Progenitor cell of endocrine pancreas (in vitro differentiated cells): ENCODE measurements at regions not wholly inside any gene's neighbourhood (a gene's known extent, or its start where the extent isn't known, plus 50 kb on each side); places are given as distances from the start of the nearest gene placed in this dataset.
"Not testable (repeated sequence)": the region's sequence is repeated elsewhere in the genome, so short reads cannot be mapped to it uniquely, and the experiment has no call there.

Experiments
- DNase-seq: peaks from one replicate; pipeline ENCODE4 v3.0.0; 2021; ENCODE audit warnings: low spot score; ENCODE audit not compliant: unreplicated experiment
- H3K27ac Mint-ChIP-seq: 2 replicates; pipeline ENCODE4 v1.8.0; 2021; ENCODE audit warnings: mild to moderate bottlenecking, moderate library complexity, mixed read lengths
- H3K27me3 Mint-ChIP-seq: 2 replicates; pipeline ENCODE4 v1.8.0; 2021; ENCODE audit warnings: mixed read lengths
- H3K36me3 Mint-ChIP-seq: 2 replicates; pipeline ENCODE4 v1.8.0; 2022; ENCODE audit warnings: mixed read lengths; ENCODE audit not compliant: insufficient read depth
- H3K4me1 Mint-ChIP-seq: 2 replicates; pipeline ENCODE4 v1.8.0; 2021; ENCODE audit warnings: low read depth, mixed read lengths
- H3K4me3 Mint-ChIP-seq: 2 replicates; pipeline ENCODE4 v1.8.0; 2021; ENCODE audit warnings: low read depth, mild to moderate bottlenecking, moderate library complexity, mixed read lengths
- H3K9me3 Mint-ChIP-seq: 2 replicates; pipeline ENCODE4 v1.8.0; 2021; ENCODE audit warnings: low read depth, mixed read lengths

- DNase-seq, H3K4me3 Mint-ChIP-seq, H3K27ac Mint-ChIP-seq, H3K9me3 Mint-ChIP-seq, H3K27me3 Mint-ChIP-seq, H3K36me3 Mint-ChIP-seq, H3K4me1 Mint-ChIP-seq: not testable (repeated sequence)
Observed at GRCh38 chr14:19330678-19331077, 103.5 kb downstream of the POTEG start.

GRCh38 chr14:19337232-19338059, 96.7 kb downstream of the POTEG start:
- H3K4me1 Mint-ChIP-seq, H3K27ac Mint-ChIP-seq, H3K4me3 Mint-ChIP-seq, H3K9me3 Mint-ChIP-seq, H3K36me3 Mint-ChIP-seq, DNase-seq, H3K27me3 Mint-ChIP-seq: not testable (repeated sequence)

- not testable (repeated sequence) for DNase-seq, H3K4me3 Mint-ChIP-seq, H3K4me1 Mint-ChIP-seq, H3K36me3 Mint-ChIP-seq, H3K27ac Mint-ChIP-seq, H3K27me3 Mint-ChIP-seq, H3K9me3 Mint-ChIP-seq
Observed at GRCh38 chr14:19338060-19338372, 96.1 kb downstream of the POTEG start.

- H3K27ac Mint-ChIP-seq, DNase-seq, H3K9me3 Mint-ChIP-seq, H3K4me3 Mint-ChIP-seq, H3K36me3 Mint-ChIP-seq, H3K4me1 Mint-ChIP-seq, H3K27me3 Mint-ChIP-seq: not testable (repeated sequence)
Observed at GRCh38 chr14:19340976-19341375, 93.2 kb downstream of the POTEG start.

- not testable (repeated sequence) for H3K27ac Mint-ChIP-seq, H3K36me3 Mint-ChIP-seq, H3K4me1 Mint-ChIP-seq, H3K4me3 Mint-ChIP-seq, DNase-seq, H3K9me3 Mint-ChIP-seq, H3K27me3 Mint-ChIP-seq
Observed at GRCh38 chr14:19341627-19342026, 92.5 kb downstream of the POTEG start.

GRCh38 chr14:19344261-19344660, 89.9 kb downstream of the POTEG start:
- not testable (repeated sequence) for H3K9me3 Mint-ChIP-seq, H3K4me1 Mint-ChIP-seq

GRCh38 chr14:19344689-19345088, 89.5 kb downstream of the POTEG start:
- not testable (repeated sequence) for H3K27me3 Mint-ChIP-seq, DNase-seq, H3K36me3 Mint-ChIP-seq, H3K4me1 Mint-ChIP-seq, H3K4me3 Mint-ChIP-seq, H3K9me3 Mint-ChIP-seq, H3K27ac Mint-ChIP-seq

More at GRCh38 chr14:19344261-19344660, 89.9 kb downstream of the POTEG start:
- not testable (repeated sequence) for H3K27me3 Mint-ChIP-seq, DNase-seq, H3K4me3 Mint-ChIP-seq, H3K27ac Mint-ChIP-seq, H3K36me3 Mint-ChIP-seq

GRCh38 chr14:19345298-19345911, 88.7 kb downstream of the POTEG start:
- H3K9me3 Mint-ChIP-seq = not testable (repeated sequence)

GRCh38 chr14:19346074-19346480, 88.1 kb downstream of the POTEG start:
- DNase-seq, H3K36me3 Mint-ChIP-seq, H3K9me3 Mint-ChIP-seq, H3K27ac Mint-ChIP-seq, H3K4me3 Mint-ChIP-seq, H3K27me3 Mint-ChIP-seq, H3K4me1 Mint-ChIP-seq: not testable (repeated sequence)

More at GRCh38 chr14:19345298-19345911, 88.7 kb downstream of the POTEG start:
- H3K36me3 Mint-ChIP-seq, H3K4me1 Mint-ChIP-seq, H3K27me3 Mint-ChIP-seq, DNase-seq, H3K27ac Mint-ChIP-seq, H3K4me3 Mint-ChIP-seq: not testable (repeated sequence)

GRCh38 chr14:19346636-19347035, 87.5 kb downstream of the POTEG start:
- DNase-seq, H3K4me1 Mint-ChIP-seq, H3K36me3 Mint-ChIP-seq, H3K27me3 Mint-ChIP-seq, H3K9me3 Mint-ChIP-seq, H3K27ac Mint-ChIP-seq, H3K4me3 Mint-ChIP-seq: not testable (repeated sequence)

GRCh38 chr14:19347112-19347511, 87.0 kb downstream of the POTEG start:
- not testable (repeated sequence) for DNase-seq, H3K27me3 Mint-ChIP-seq, H3K27ac Mint-ChIP-seq, H3K9me3 Mint-ChIP-seq, H3K36me3 Mint-ChIP-seq, H3K4me3 Mint-ChIP-seq, H3K4me1 Mint-ChIP-seq
